ENCODE measurements at regions not wholly inside any gene's neighbourhood (a gene's known extent, or its start where the extent isn't known, plus 50 kb on each side); places are given as distances from the start of the nearest gene placed in this dataset.
A peak's percentile ranks its signal among the peaks of the same experiment; 100 is the strongest.

DNA sequence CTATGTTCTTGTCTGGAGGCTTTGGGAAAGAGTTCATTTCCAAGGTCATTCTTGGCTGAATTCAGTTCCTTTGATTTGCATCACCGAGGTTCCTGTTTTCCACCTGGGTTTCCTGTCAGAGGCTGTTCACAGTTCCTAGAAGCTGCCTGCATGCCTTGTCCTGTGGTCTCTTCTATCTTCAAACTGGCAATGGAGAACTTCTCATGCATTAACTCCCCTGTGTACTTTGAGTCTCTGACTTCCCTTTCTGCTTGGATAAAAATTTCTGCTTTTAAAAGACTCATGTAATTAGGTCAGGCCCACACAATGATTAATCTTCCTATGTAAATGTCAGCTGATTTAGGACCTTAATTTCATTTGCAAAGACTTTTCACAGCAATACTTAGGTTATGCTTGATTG is 499.3 kb upstream of the FANCL start:
- TF ChIP-seq Cebpa-rat (IDR thresholded peaks at IDR 0.05), result no peak
- H3K27ac ChIP-seq, result no peak overlapping the region
- peaks cover 23% of the 10 kb centered on the region for H3K4me1 ChIP-seq
- no peaks in the 10 kb centered on the region for H4K20me1 ChIP-seq
- no peak overlapping the region for H3K9ac ChIP-seq
- peaks cover 6% of the 10 kb centered on the region for H3K9me3 ChIP-seq
- peak overlapping the region; percentile 57 for H3K4me2 ChIP-seq
- H3K4me3 ChIP-seq, result no peak overlapping the region
- H3K27me3 ChIP-seq, result no peaks in the 10 kb centered on the region
- no peaks in the 10 kb centered on the region for H3K36me3 ChIP-seq

DNA sequence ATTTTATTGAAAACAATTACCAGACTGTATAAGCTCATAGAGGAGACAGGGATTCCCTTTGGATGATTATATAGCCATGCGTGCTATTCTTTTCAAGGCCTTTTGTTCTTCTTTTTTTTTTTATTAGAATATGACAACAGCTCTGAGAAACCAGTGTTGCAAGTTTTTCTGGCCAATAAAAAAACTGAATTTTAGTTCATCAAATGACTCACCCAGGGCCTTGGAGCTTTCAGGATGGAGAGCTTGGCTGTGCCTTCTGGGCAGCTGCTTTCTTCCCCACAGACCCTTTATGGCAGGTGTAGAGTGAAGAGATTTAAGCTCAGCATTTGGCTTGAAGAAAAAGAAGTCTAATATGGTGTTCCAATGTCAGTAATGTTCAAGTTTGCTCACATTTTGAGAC is 497.9 kb upstream of the FANCL start:
- no peak for TF ChIP-seq Cebpa-rat (IDR thresholded peaks at IDR 0.05)
- no peaks in the 10 kb centered on the region for H3K27me3 ChIP-seq

DNA sequence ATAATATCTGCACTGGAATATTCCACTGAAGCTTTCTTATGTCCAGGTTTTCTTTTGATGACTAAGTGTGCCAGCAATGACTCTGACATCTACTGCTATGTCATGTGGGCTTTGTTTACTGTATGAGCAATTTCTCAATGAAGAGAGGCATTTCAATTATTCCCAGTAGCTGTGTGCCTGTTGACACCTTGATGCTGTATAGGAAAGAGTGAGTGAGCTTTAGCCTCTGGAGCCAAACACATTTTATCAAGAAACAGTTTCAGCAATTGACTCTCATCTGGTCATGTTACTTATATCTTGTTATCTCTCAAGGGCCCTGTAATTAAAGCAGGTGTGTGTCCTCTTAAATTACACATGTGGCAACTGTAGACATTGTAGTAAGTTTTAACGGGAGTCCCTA is 493.2 kb upstream of the FANCL start:
- Histone ChIP-seq H3K9ac (no peak overlapping the region), H3K4me2 (no peak overlapping the region), H3K27me3 (no peaks in the 10 kb centered on the region), H3K36me3 (no peaks in the 10 kb centered on the region), H3K4me1 (peaks cover 3% of the 10 kb centered on the region; the same call in 1 of the 2 replicates), H3K27ac (no peak overlapping the region), H3K9me3 (no peaks in the 10 kb centered on the region), H4K20me1 (no peaks in the 10 kb centered on the region), H3K4me3 (no peak overlapping the region)
- TF ChIP-seq Cebpa-rat (IDR thresholded peaks at IDR 0.05), result no peak

More for the DNA sequence above, 497.9 kb upstream of the FANCL start:
- no peak overlapping the region for H3K9ac ChIP-seq
- no peak overlapping the region for H3K4me3 ChIP-seq
- H4K20me1 ChIP-seq, result no peaks in the 10 kb centered on the region
- H3K9me3 ChIP-seq, result no peaks in the 10 kb centered on the region; the same call in 1 of the 2 replicates
- no peaks in the 10 kb centered on the region for H3K36me3 ChIP-seq
- no peak overlapping the region for H3K4me2 ChIP-seq
- H3K27ac ChIP-seq, result no peak overlapping the region
- H3K4me1 ChIP-seq, result peaks cover 23% of the 10 kb centered on the region

DNA sequence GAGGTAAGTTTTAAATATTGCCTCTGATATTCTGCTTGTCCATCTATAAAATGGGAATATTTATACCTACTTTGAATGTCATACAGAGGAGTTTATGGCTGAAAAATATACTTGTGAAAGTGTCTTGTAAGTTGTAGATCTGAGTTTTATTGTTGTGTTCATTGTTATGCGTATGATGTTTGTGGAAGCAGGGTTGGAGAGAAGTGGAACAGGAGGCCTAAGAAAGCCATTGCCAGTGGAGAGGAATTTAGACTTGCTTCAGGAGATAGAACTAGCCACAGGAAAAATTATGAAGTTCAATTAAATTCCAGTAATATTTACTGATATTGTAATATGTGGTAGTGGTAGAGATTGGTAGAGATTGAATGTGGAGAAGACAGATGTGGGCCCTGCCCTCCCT is 491.9 kb upstream of the FANCL start:
- no peaks in the 10 kb centered on the region for H3K27me3 ChIP-seq
- H3K36me3 ChIP-seq, result no peaks in the 10 kb centered on the region
- H3K4me1 ChIP-seq, result no peaks in the 10 kb centered on the region
- no peak for TF ChIP-seq Cebpa-rat (IDR thresholded peaks at IDR 0.05)
- H3K9me3 ChIP-seq, result no peaks in the 10 kb centered on the region
- H3K4me2 ChIP-seq, result no peak overlapping the region
- H3K27ac ChIP-seq, result no peak overlapping the region
- H4K20me1 ChIP-seq, result no peaks in the 10 kb centered on the region
- no peak overlapping the region for H3K4me3 ChIP-seq
- H3K9ac ChIP-seq, result no peak overlapping the region

DNA sequence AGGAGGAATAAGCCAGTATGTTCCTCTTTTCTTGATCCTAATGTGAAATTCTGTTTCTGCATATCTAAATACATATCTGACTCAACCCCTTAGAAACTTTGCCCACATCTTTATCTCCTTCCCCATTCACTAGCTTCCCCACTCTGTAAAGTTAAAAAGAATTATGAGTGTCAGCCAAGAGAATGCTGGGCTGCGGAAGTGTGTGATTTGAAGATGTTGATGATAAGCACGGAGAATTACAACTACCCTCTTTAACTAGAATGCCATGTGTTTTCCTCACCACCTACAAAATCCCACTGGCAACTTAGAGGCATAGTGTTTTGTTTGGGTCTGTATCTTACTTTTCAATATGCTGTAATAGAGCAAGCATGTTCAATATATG is 490.4 kb upstream of the FANCL start:
- H3K27ac ChIP-seq, result no peak overlapping the region
- H3K4me3 ChIP-seq, result no peak overlapping the region
- no peaks in the 10 kb centered on the region for H3K9me3 ChIP-seq
- no peaks in the 10 kb centered on the region for H3K36me3 ChIP-seq
- no peak overlapping the region for H3K4me2 ChIP-seq
- no peak for TF ChIP-seq Cebpa-rat (IDR thresholded peaks at IDR 0.05)
- no peaks in the 10 kb centered on the region for H3K4me1 ChIP-seq
- H3K9ac ChIP-seq, result no peak overlapping the region
- no peaks in the 10 kb centered on the region for H3K27me3 ChIP-seq
- H4K20me1 ChIP-seq, result no peaks in the 10 kb centered on the region

DNA sequence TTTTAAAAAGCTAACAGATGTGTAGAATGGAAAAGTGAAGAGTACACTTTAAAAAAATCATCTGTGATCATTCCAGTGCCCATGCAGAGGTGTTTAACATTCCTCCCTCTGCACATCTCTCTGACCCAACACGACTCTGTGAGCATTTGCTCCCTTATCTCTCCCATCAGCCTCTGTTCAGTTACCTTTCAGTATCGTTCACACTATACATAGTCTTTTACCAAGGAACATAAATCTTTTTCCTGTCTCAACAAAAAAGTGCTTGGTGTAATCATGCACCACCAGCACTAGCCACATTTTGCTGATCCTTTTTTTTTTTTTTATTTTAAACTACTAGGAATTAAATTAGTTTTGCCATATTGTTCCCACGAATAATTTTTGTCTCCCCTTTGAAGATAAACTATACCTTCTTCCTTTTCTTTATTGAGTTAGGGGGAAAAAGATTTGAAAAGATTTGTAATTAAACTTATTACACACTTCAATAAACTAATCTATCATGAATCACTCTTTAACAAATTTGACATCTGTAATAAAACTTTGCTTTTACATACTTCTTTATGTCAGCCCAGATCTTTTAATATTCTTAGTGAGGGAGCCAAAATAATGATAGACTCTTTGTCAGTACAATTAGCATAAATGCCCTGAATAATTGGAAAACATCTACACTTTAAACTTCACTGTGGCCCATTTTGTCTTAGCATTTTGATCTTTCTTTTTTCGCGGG is 489.8 kb upstream of the FANCL start:
- no peaks in the 10 kb centered on the region for H3K36me3 ChIP-seq
- H3K27me3 ChIP-seq, result no peaks in the 10 kb centered on the region
- H3K4me1 ChIP-seq, result no peaks in the 10 kb centered on the region
- H3K4me2 ChIP-seq, result no peak overlapping the region
- no peak overlapping the region for H3K9ac ChIP-seq
- no peaks in the 10 kb centered on the region for H4K20me1 ChIP-seq
- TF ChIP-seq Cebpa-rat (IDR thresholded peaks at IDR 0.05), result no peak
- H3K4me3 ChIP-seq, result no peak overlapping the region
- no peak overlapping the region for H3K27ac ChIP-seq
- H3K9me3 ChIP-seq, result no peaks in the 10 kb centered on the region

DNA sequence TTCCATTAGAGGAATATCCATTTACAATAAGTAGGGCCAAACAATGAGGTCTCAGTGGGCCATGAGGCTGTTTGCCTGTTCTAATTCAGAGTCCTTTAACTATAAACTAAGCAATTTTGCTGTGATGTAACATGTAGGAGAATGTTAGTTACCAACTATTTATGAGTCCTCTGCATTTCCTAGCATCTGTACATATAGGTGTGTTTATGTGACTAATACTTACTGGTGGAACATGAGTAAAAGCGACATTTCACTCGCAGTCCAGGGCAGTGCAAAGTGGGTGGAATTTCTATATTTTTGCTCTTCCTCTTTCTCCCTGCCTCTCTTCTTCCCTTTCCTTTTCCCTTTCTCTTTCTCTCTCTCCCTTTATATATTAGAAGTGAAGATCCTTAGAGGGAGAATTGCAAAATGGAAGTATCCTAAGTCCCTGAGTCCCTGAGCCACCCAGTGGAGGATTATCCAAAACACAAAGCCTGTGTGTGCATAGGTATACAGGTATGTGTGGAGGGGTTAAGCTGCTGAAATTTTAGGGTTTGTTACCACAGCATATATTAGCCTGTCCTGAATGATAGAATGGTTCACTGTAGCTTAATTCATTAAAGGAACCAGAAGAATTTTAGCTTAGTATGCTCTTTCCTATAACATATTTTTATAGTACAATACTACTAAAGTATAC is 487.0 kb upstream of the FANCL start:
- Histone ChIP-seq H3K27ac (no peak overlapping the region), H3K4me1 (peaks cover under 1% of the 10 kb centered on the region; the same call in 1 of the 2 replicates), H3K27me3 (no peaks in the 10 kb centered on the region), H4K20me1 (no peaks in the 10 kb centered on the region), H3K36me3 (no peaks in the 10 kb centered on the region), H3K9ac (no peak overlapping the region), H3K4me3 (no peak overlapping the region), H3K4me2 (no peak overlapping the region), H3K9me3 (no peaks in the 10 kb centered on the region)
- TF ChIP-seq Cebpa-rat (IDR thresholded peaks at IDR 0.05), result no peak

DNA sequence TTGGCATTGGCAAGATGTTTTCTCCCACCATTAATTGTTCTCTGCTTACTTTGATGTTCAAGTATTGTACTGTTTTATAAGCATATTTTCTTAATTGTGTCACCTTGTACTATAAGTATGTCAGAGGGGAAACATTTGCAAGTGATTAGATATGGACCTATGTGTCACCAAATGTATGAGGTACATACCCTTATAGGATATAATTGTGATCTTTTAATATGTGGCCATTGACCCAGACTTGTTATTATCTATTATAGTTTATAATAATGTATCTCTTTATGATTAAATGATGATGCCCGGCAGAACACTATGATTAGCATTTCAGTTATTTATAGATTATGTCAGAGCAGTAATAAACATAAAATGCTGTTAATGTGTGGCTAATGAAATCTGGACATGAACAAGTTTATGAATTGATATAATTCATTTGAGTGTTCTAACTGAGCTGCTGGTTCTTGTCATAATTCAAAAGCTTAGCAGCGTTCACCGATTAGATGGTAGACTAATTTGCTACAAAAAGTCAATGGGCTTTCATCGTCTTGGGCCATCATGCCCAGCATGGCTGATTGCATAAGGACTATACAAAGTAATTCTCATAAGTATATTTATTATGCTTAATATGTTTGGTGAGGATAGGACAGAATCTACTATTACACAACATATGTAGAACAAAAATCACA is 480.9 kb upstream of the FANCL start:
- Histone ChIP-seq H3K4me1 (peaks cover 25% of the 10 kb centered on the region), H3K9me3 (no peaks in the 10 kb centered on the region), H3K36me3 (no peaks in the 10 kb centered on the region), H3K27ac (no peak overlapping the region), H3K9ac (no peak overlapping the region), H4K20me1 (no peaks in the 10 kb centered on the region), H3K4me3 (no peak overlapping the region), H3K4me2 (no peak overlapping the region), H3K27me3 (no peaks in the 10 kb centered on the region)
- no peak for TF ChIP-seq Cebpa-rat (IDR thresholded peaks at IDR 0.05)

DNA sequence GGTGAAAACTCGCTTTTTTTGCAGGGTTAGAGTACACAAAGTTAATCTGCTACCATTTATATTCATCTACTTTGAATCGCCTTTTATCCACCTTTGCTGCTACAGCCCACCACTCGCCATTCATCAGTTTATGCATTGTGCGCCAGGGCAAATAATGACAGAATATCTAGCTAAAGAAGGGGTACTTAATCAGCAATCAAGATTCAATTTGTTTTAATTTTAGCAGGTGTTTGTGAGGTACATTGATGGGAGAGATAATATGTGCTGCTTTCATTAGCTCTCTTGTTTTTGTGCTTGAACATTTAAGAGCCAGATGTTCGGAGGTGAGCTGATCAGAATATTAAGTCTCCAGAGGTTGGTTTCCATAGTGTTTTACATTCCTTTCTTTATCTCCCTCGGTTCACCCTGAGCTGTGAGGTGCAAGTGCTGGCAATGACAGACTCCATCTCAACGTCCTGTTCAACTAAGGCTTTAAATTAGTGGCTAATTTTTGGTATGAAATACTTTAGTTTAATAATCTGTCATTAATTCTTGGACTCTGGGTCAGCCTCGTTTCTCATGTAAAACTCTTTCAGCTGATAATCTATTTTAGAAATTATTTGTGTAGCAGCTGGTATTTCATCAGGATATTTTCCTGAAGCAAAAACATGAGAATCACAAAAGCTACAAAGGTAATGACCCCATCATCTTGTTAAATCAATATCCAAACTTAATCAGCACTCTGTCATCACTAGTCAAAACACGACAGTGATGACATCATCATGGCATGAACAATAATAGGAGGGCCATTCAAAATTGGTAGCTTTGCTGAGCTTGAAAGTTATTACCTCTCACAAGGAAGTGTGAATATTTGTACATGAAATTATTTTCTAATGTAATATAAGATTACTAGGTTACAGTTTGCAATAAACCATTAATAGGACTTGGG is 479.9 kb upstream of the FANCL start:
- Histone ChIP-seq H4K20me1 (no peaks in the 10 kb centered on the region), H3K27ac (no peak overlapping the region), H3K4me2 (no peak overlapping the region), H3K4me1 (peaks cover 35% of the 10 kb centered on the region), H3K9ac (no peak overlapping the region), H3K9me3 (no peaks in the 10 kb centered on the region), H3K36me3 (no peaks in the 10 kb centered on the region), H3K4me3 (no peak overlapping the region), H3K27me3 (no peaks in the 10 kb centered on the region)
- no peak for TF ChIP-seq Cebpa-rat (IDR thresholded peaks at IDR 0.05)
